HG03575 (cell line): ENCODE measurements at regions not wholly inside any gene's neighbourhood (a gene's known extent, or its start where the extent isn't known, plus 50 kb on each side); places are given as distances from the start of the nearest gene placed in this dataset.

ENCODE experiments used
- ATAC-seq: cut with Tn5 transposase; IDR thresholded peaks from one replicate; pipeline ENCODE4 v1.9.1; 2021; ENCODE audit not compliant: unreplicated experiment, insufficient number of reproducible peaks, low FRiP score; ENCODE audit errors: extremely low read depth

- no peak for ATAC-seq
Observed at GRCh38 chr6:105791583-105792318, 294.4 kb upstream of the PRDM1 start.

GRCh38 chr6:105791179-105791578, 295.0 kb upstream of the PRDM1 start:
- ATAC-seq: no peak

- no peak for ATAC-seq
Observed at GRCh38 chr6:105790635-105791034, 295.5 kb upstream of the PRDM1 start.

GRCh38 chr6:105789935-105790334, 296.2 kb upstream of the PRDM1 start:
- no peak for ATAC-seq

DNA sequence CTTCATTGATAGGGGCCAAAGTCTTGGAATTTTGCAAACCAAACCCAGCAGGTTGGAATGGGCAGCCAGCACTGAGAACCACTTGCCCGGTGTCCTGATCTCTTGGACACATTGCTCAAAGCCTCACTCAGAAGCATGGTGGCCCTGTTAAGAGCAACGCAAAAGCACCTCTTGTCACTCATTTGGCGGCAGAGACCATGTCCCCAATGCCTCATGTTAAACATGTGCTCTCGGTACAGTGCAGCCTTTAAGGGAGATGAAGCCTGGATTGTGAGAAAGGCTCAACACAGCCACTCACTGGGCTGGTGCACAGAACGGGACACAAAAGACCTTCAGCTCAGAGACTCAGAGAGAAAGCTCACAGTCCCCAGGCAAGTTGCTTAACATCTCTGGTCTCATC, 298.4 kb upstream of the PRDM1 start:
- no peak for ATAC-seq

GRCh38 chr6:105786890-105787655, 299.1 kb upstream of the PRDM1 start:
- ATAC-seq: no peak

DNA sequence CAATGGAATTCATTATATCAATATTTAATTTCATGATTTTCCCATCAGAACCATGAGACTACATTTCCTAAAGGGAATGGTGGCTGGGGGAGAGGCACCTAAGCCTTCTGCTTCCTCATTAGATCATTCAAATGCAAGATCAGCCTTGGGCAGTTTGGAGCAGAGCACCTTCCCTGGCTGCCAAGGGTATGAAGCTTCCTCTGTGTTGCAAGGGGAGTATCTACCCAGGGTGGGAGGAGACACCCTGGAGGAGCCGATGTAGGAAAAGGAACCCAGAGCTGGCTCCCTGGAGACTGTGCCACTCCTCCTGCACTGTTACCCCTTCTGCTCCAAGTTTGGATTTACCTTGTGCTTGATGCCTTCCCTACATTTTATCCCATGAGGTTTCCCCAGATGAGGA, 299.7 kb upstream of the PRDM1 start:
- no peak for ATAC-seq

DNA sequence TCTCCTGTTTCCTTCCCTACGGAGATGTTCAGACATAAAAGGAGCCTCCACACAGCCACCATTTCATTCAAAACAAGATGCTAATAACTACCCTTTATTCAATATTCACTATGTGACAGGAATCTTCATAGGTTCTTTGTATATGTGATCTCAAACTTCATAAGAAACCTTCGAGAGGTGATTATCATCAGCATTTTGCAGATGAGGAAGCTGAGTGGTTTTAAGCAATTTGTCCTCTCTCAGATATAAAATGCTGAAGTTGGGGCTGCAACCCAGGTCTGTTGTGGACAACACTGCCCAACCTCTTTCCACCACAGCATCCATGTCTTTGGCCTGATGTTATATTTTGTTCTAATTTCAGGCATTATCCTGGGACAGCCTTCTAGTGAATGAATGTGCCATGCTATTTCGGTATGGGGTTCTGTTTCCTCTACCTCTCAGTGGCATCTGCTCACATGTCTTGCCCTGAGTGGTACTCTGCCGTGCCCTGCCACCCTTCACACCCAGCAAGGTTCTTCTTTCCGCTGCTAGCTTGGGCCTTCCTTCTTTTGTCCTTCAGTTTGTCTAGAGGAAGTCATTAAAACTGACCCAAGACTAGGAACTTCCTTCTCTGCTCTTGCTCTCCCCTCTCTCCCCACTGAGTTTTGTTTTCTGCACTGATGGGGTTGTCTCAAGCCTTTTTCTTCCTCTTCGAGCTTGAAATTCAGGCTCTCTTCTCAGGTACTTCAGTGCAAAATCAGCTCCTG, 300.9 kb upstream of the PRDM1 start:
- ATAC-seq: no peak

- no peak for ATAC-seq
Observed at GRCh38 chr6:105784179-105784578, 302.0 kb upstream of the PRDM1 start.

- ATAC-seq: no peak
Observed at GRCh38 chr6:105783333-105783935, 302.7 kb upstream of the PRDM1 start.

DNA sequence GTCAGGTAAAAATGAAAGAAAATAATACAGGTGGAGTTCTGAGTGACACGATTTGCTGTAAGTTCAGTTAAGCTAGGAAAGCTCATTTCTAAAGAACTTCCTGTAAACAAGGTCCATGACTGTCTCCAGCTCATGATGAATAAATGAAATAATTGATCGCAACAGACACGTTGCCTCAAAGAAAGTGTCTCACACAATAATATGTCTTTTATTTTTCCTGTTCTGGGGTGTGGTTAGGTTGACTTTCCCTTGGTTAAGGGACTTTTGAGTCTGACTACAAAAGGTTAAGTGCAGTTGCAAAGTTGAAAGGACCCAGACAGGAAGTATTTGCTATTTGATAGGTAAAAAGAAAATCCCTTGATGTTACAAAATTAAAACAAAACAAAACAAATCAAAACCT, 304.2 kb upstream of the PRDM1 start:
- no peak for ATAC-seq

- no peak for ATAC-seq
Observed at GRCh38 chr6:105781248-105781647, 304.9 kb upstream of the PRDM1 start.

DNA sequence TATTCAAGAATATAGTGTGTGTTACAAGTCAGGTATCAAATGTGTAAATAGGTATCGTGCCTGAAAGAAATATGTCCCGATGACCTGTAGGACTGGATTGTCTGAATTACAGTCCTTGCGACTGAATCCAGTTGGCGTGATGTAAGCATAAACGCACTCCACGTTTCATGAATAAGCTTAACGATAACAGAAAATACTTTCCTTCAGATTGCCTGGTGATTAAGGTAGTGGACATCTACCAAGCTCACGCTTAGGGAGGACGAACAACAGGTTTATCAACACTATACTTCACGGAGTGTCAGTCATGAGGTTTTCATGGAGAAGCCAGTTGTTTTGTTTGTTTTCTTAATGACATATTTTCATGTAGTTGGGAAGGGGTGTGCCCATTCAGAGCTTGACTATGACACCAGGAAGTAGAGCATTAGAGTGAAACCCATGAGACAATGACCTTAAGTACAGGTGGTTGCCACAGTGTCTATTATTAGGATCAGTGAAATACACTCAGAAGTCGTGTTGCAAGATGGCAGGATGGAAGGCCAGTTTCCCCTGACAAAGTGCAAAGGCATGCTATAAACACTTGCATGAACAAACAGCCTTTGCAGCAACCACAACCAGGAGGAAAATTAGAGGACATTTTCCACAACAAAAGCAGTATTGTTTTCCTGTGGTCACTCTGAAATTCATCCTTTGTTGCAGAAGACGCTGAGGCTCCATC, 305.8 kb upstream of the PRDM1 start:
- ATAC-seq: no peak

GRCh38 chr6:105779110-105779509, 307.0 kb upstream of the PRDM1 start:
- ATAC-seq: no peak

GRCh38 chr6:105775095-105775494, 311.0 kb upstream of the PRDM1 start:
- no peak for ATAC-seq

- ATAC-seq: no peak
Observed at GRCh38 chr6:105774247-105774646, 311.9 kb upstream of the PRDM1 start.

GRCh38 chr6:105771313-105771970, 314.7 kb upstream of the PRDM1 start:
- ATAC-seq: no peak

DNA sequence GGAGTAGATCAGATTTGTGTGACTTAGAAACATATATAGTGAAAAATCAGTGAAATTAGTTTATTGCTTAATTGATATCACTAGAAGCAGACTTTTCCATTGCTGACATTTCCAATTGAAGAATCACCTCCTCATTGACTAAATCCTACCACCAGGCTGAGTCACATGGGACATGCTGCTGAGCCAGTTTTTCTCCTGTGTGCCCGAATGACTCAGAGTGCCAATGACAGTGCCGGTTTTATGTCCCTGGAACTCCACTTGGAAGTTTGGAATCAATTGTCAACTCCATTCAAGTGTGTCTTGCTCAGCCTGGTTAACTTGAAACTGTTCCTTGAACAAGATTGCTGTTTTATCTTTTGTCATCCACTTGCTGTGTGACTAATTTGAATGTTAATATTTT, 316.1 kb upstream of the PRDM1 start:
- no peak for ATAC-seq
